ENCODE measurements at regions not wholly inside any gene's neighbourhood (a gene's known extent, or its start where the extent isn't known, plus 50 kb on each side); places are given as distances from the start of the nearest gene placed in this dataset.
"Not testable (repeated sequence)": the region's sequence is repeated elsewhere in the genome, so short reads cannot be mapped to it uniquely, and the experiment has no call there.

- not testable (repeated sequence) for FAIRE-seq; DNase-seq (ENCODE audit: low spot score)
These were observed 80.2 kb upstream of the NEK6 start for GRCh38 chr9:124177522-124177921.

- DNase-seq (ENCODE audit: low spot score) (no peak), FAIRE-seq (no peak)
These were observed 78.3 kb upstream of the NEK6 start for GRCh38 chr9:124179196-124180071.

- DNase-seq (ENCODE audit: low spot score) (no peak), FAIRE-seq (no peak)
These were observed 77.2 kb upstream of the NEK6 start for GRCh38 chr9:124180557-124180956.

- DNase-seq (ENCODE audit: low spot score), result no peak
- FAIRE-seq, result no peak
These were observed 75.0 kb upstream of the NEK6 start for GRCh38 chr9:124182741-124183140.

- no peak for FAIRE-seq
These were observed 74.0 kb upstream of the NEK6 start for GRCh38 chr9:124183772-124184171.

GRCh38 chr9:124185413-124185812 lies 72.3 kb upstream of the NEK6 start:
- no peak for DNase-seq (ENCODE audit: low spot score)
- no peak for FAIRE-seq

More at GRCh38 chr9:124183772-124184171, 74.0 kb upstream of the NEK6 start:
- no peak for DNase-seq (ENCODE audit: low spot score)

GRCh38 chr9:124187311-124187710 lies 70.4 kb upstream of the NEK6 start:
- FAIRE-seq (no peak), DNase-seq (ENCODE audit: low spot score) (no peak)

- FAIRE-seq (no peak), DNase-seq (ENCODE audit: low spot score) (no peak)
These were observed 69.2 kb upstream of the NEK6 start for GRCh38 chr9:124188331-124189110.

- no peak for FAIRE-seq
- DNase-seq (ENCODE audit: low spot score), result no peak
These were observed 67.0 kb upstream of the NEK6 start for GRCh38 chr9:124190761-124191160.

- FAIRE-seq, result no peak
- DNase-seq (ENCODE audit: low spot score), result no peak
These were observed 65.9 kb upstream of the NEK6 start for GRCh38 chr9:124191691-124192395.

- FAIRE-seq (no peak), DNase-seq (ENCODE audit: low spot score) (no peak)
These were observed 61.0 kb upstream of the NEK6 start for GRCh38 chr9:124196814-124197176.

- DNase-seq (ENCODE audit: low spot score) (no peak), FAIRE-seq (no peak)
These were observed 60.3 kb upstream of the NEK6 start for GRCh38 chr9:124197177-124198095.

- no peak for DNase-seq (ENCODE audit: low spot score)
- FAIRE-seq, result no peak
These were observed 59.4 kb upstream of the NEK6 start for GRCh38 chr9:124198331-124198730.

GRCh38 chr9:124198948-124199347 lies 58.8 kb upstream of the NEK6 start:
- FAIRE-seq, result no peak
- DNase-seq (ENCODE audit: low spot score), result no peak

- FAIRE-seq (no peak), DNase-seq (ENCODE audit: low spot score) (no peak)
These were observed 58.3 kb upstream of the NEK6 start for GRCh38 chr9:124199474-124199873.

GRCh38 chr9:124202447-124202971 lies 55.2 kb upstream of the NEK6 start:
- FAIRE-seq (no peak), DNase-seq (ENCODE audit: low spot score) (no peak)

- DNase-seq (ENCODE audit: low spot score), result no peak
- FAIRE-seq, result no peak
These were observed 51.9 kb upstream of the NEK6 start for GRCh38 chr9:124205686-124206352.

GRCh38 chr9:124206391-124206790 lies 51.4 kb upstream of the NEK6 start:
- DNase-seq (ENCODE audit: low spot score), result no peak
- FAIRE-seq, result no peak

Data from RCC 7860 (cell line).